K562 (cell line): ENCODE measurements at regions not wholly inside any gene's neighbourhood (a gene's known extent, or its start where the extent isn't known, plus 50 kb on each side); places are given as distances from the start of the nearest gene placed in this dataset.

Source experiments
- BCL6 ChIP-seq: fragments of 250-450 bp; sonication (Bioruptor Pico); IDR thresholded peaks from 2 replicates; pipeline ENCODE4 v1.4.0; 2020
- CHD4 ChIP-seq: fragments of 200-600 bp; sonication (generic); IDR thresholded peaks from 3 replicates; pipeline ENCODE4 v1.6.1; 2012; ENCODE audit warnings: low read depth, mild to moderate bottlenecking, mixed read lengths, low read length, inconsistent platforms; ENCODE audit not compliant: insufficient read depth, insufficient replicate concordance, poor library complexity, severe bottlenecking
- CXXC5 ChIP-seq: fragments of 250-450 bp; sonication (Bioruptor Pico); IDR thresholded peaks from 2 replicates; pipeline ENCODE4 v1.8.0; 2022; ENCODE audit warnings: inconsistent platforms, mild to moderate bottlenecking, moderate library complexity
- ESRRA ChIP-seq: fragments of 450-650 bp; IDR thresholded peaks from 2 replicates; pipeline ENCODE4 v1.6.1; 2014; ENCODE audit warnings: low read depth, mild to moderate bottlenecking, moderate library complexity, borderline replicate concordance
- ETS2 ChIP-seq: IDR thresholded peaks from 2 replicates; pipeline ENCODE4 v1.6.1; 2016; ENCODE audit warnings: borderline replicate concordance, missing genetic modification characterization, mild to moderate bottlenecking, moderate library complexity, missing compliant biosample characterization; ENCODE audit not compliant: poor library complexity, severe bottlenecking
- HES1 ChIP-seq: fragments of 450-650 bp; IDR thresholded peaks from 2 replicates; pipeline ENCODE4 v1.6.1; 2016; ENCODE audit warnings: low read depth, mild to moderate bottlenecking, moderate library complexity
- HMGN3 ChIP-seq: IDR thresholded peaks from 2 replicates; pipeline ENCODE4 v1.6.1; 2011; ENCODE audit warnings: borderline replicate concordance, low read depth, mild to moderate bottlenecking, mixed read lengths, low read length; ENCODE audit not compliant: insufficient read length; ENCODE audit errors: extremely low read depth
- HNRNPK ChIP-seq: fragments of 200-400 bp; formaldehyde crosslinking; IDR thresholded peaks from one replicate; pipeline ENCODE4 v1.6.1; 2018; ENCODE audit warnings: mild to moderate bottlenecking, low read depth, low read length; ENCODE audit not compliant: poor library complexity, severe bottlenecking
- PML ChIP-seq: IDR thresholded peaks from 2 replicates; pipeline ENCODE4 v1.6.1; 2012; ENCODE audit warnings: low read length, inconsistent platforms
- SMAD4 ChIP-seq: fragments of 250-450 bp; sonication (Bioruptor Pico); conservative IDR thresholded peaks from 2 replicates; pipeline ENCODE4 v1.8.0; 2021; ENCODE audit warnings: inconsistent platforms, mild to moderate bottlenecking, moderate library complexity
- SMARCA4 ChIP-seq: fragments of 450-650 bp; IDR thresholded peaks from 2 replicates; pipeline ENCODE4 v1.6.1; 2016
- TGIF2 ChIP-seq: sonication (generic); formaldehyde crosslinking; IDR thresholded peaks from 2 replicates; pipeline ENCODE4 v1.8.1; 2022; ENCODE audit warnings: mild to moderate bottlenecking, missing genetic modification reagents, moderate library complexity
- THRA ChIP-seq: fragments of 450-650 bp; IDR thresholded peaks from 2 replicates; pipeline ENCODE4 v1.6.1; 2017; ENCODE audit warnings: mild to moderate bottlenecking, moderate library complexity
- ZBTB11 ChIP-seq, 3 experiments: fragments of 200-800 bp in 1 of 3; fragments of 250-450 bp in 1 of 3; fragments of 450-650 bp in 1 of 3; sonication (Bioruptor Pico) in 1 of 3; sonication (Bioruptor generic) in 1 of 3; formaldehyde crosslinking in 1 of 3; IDR thresholded peaks; 2 replicates each; pipeline versions ENCODE4 v1.6.1 to v1.8.0; 2016 to 2022; ENCODE audit warnings: mild to moderate bottlenecking in 2 of 3, missing genetic modification characterization in 2 of 3, missing compliant biosample characterization in 1 of 3, moderate library complexity in 1 of 3
- ZKSCAN3 ChIP-seq: fragments of 250-450 bp; sonication (Bioruptor Pico); IDR thresholded peaks from 2 replicates; pipeline ENCODE4 v1.4.0; 2020
- ZNF212 ChIP-seq: fragments of 450-650 bp; formaldehyde crosslinking; IDR thresholded peaks from 2 replicates; pipeline ENCODE4 v1.4.0; 2020; ENCODE audit warnings: mild to moderate bottlenecking
- ZNF239 ChIP-seq: fragments of 250-450 bp; sonication (Bioruptor Pico); IDR thresholded peaks from 2 replicates; pipeline ENCODE4 v1.4.0; 2020; ENCODE audit warnings: mild to moderate bottlenecking
- ZNF274 ChIP-seq: IDR thresholded peaks from 2 replicates; pipeline ENCODE4 v1.6.1; 2011; ENCODE audit warnings: low read depth, mild to moderate bottlenecking, low read length, moderate library complexity, borderline replicate concordance
- ZNF41 ChIP-seq: fragments of 250-450 bp; sonication (Bioruptor Pico); conservative IDR thresholded peaks from 2 replicates; pipeline ENCODE4 v1.4.0; 2020; ENCODE audit warnings: mild to moderate bottlenecking
- ZNF699 ChIP-seq: fragments of 250-450 bp; sonication (Bioruptor Pico); IDR thresholded peaks from 2 replicates; pipeline ENCODE4 v1.8.0; 2021; ENCODE audit warnings: mild to moderate bottlenecking, moderate library complexity; ENCODE audit not compliant: insufficient replicate concordance
- ZNF785 ChIP-seq: fragments of 250-450 bp; sonication (Bioruptor Pico); IDR thresholded peaks from 2 replicates; pipeline ENCODE4 v1.4.0; 2020; ENCODE audit warnings: mild to moderate bottlenecking

- TF ChIP-seq ZBTB11 (CRISPR knock-in tag; IDR thresholded peaks at IDR 0.05) (no peak), TGIF2 (CRISPR knock-in tag) (no peak), SMAD4 (CRISPR knock-in tag) (peak; percentile 52), ZNF41 (CRISPR knock-in tag) (no peak), ZNF212 (no peak), ZNF239 (no peak), ZNF699 (CRISPR knock-in tag) (no peak), PML (no peak), ZKSCAN3 (CRISPR knock-in tag) (no peak), ETS2 (no peak), HMGN3 (no peak), BCL6 (CRISPR knock-in tag) (no peak), HNRNPK (no peak), ZNF274 (no peak), HES1 (no peak), CXXC5 (CRISPR knock-in tag) (peak; percentile 27; the same call in 1 of the 2 replicates), THRA (no peak), ZNF785 (CRISPR knock-in tag) (no peak), SMARCA4 (no peak), CHD4 (no peak), ESRRA (no peak)
Observed at GRCh38 chr17:21815352-21816063, 123.2 kb downstream of the KCNJ18 start (continued).
